Esophagus squamous epithelium (tissue), 5 donors: ENCODE measurements at regions not wholly inside any gene's neighbourhood (a gene's known extent, or its start where the extent isn't known, plus 50 kb on each side); places are given as distances from the start of the nearest gene placed in this dataset.

Experiments
- DNase-seq: peaks from one replicate; lab custom pipeline; 2025; lab: John Stamatoyannopoulos, UW
- H3K27ac ChIP-seq, 4 donors: fragments of 200-600 bp; sonication (generic); one replicate each; pipeline ENCODE4 v1.5.1; 2016 to 2019; ENCODE audit warnings: mild to moderate bottlenecking in 1 of 4
- H3K27me3 ChIP-seq, 4 donors: fragments of 200-600 bp; sonication (generic); 1 replicate in 3 of 4; 2 replicates in 1 of 4; pipeline versions ENCODE4 v1.5.1 to v1.6.0; 2017 to 2021; ENCODE audit warnings: antibody characterized with exemption in 1 of 4
- H3K36me3 ChIP-seq, 3 donors: fragments of 200-600 bp; sonication (generic); one replicate each; pipeline ENCODE4 v1.5.1; 2016 to 2019
- H3K4me1 ChIP-seq, 3 donors: fragments of 200-600 bp; sonication (generic); one replicate each; pipeline ENCODE4 v1.5.1; 2017 to 2019
- H3K4me3 ChIP-seq, 4 donors: fragments of 200-600 bp; sonication (generic); 1 replicate in 3 of 4; 2 replicates in 1 of 4; pipeline ENCODE4 v1.5.1; 2016 to 2019; ENCODE audit warnings: mild to moderate bottlenecking in 2 of 4, moderate library complexity in 1 of 4
- H3K9me3 ChIP-seq, 3 donors: fragments of 200-600 bp; sonication (generic); one replicate each; pipeline ENCODE4 v1.5.1; 2016 to 2019
- CTCF ChIP-seq, 6 experiments: fragments of 450-650 bp in 4 of 6; fragments of 200-600 bp in 2 of 6; sonication (generic) in 2 of 6; IDR thresholded peaks; one replicate each; pipeline ENCODE4 v1.5.1; 2016 to 2019; ENCODE audit warnings: antibody characterized with exemption in 6 of 6, mild to moderate bottlenecking in 4 of 6, moderate library complexity in 4 of 6
- POLR2A ChIP-seq, 4 donors: fragments of 450-650 bp; IDR thresholded peaks; one replicate each; pipeline ENCODE4 v1.6.1; 2017; ENCODE audit warnings: antibody characterized with exemption in 4 of 4, mild to moderate bottlenecking in 4 of 4, moderate library complexity in 3 of 4
- WGBS, 2 donors: methylation state at CpG; one replicate each; pipeline ENCODE4 v1.1.5; 2018; 5-methylcytosine and 5-hydroxymethylcytosine counted together
- intact Hi-C: fragments of 100-400 bp; cut with DNase I; formaldehyde crosslinking; loops from one replicate; pipeline ENCODE4 v1.15.0; 2022
- donor health status: DM: yes; HTN: yes; CAD: no.

DNA sequence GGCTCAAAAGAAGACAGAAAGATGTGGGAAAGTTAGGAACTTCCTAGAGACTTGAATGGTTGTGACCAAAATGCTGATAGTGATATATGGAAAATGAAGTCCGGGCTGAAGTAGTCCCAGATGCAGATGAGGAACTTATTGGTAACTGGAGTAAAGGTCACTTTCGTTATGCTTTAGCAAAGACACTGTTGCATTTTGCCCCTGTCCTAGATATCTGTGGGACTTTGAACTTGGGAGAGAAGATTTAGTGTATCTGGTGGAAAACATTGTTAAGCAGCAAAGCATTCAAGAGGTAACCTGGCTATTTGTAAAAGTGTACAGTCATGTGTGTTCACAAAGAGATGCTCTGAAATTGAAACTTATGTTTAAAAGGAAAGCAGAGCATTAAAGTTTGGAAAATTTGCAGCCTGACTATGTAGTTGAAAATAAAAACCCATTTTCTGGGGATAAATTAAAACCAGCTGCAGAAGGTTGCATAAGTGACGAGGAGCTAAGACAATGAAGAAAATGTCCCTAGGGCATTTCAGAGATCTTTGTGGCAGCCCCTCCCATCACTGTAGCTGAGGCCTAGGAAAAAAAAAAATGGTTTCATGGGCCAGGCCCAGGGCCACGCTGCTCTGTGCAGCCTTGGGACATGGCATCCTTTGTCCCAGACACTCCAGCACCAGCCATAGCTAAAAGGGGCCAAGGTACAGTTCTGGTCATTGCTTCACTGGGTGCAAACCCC is 1692.2 kb downstream of the HACE1 start:
- Histone ChIP-seq H3K36me3 (no peaks in the 10 kb centered on the region), H3K27ac (no peak overlapping the region), H3K4me1 (no peaks in the 10 kb centered on the region), H3K4me3 (no peak overlapping the region), H3K27me3 (no peaks in the 10 kb centered on the region), H3K9me3 (no peaks in the 10 kb centered on the region)
- 64 to 70% methylated on average over 4 of the region's 4 CpGs for WGBS, 2 donors
- TF ChIP-seq POLR2A (IDR thresholded peaks at IDR 0.05) = no peak
- no peak for TF ChIP-seq CTCF (IDR thresholded peaks at IDR 0.05)
- intact Hi-C loops = no loop called here
- DNase-seq = no peak

GRCh38 chr6:103154779-103155572 is 1704.7 kb downstream of the HACE1 start:
- TF ChIP-seq CTCF (IDR thresholded peaks at IDR 0.05) = no peak
- no peak for TF ChIP-seq POLR2A (IDR thresholded peaks at IDR 0.05)
- WGBS, 2 donors = 25 to 27% methylated on average over 4 of the region's 4 CpGs
- Histone ChIP-seq H3K27me3 (no peaks in the 10 kb centered on the region), H3K36me3 (no peaks in the 10 kb centered on the region), H3K4me1 (no peaks in the 10 kb centered on the region), H3K9me3 (no peaks in the 10 kb centered on the region), H3K27ac (no peak overlapping the region), H3K4me3 (no peak overlapping the region)
- intact Hi-C loops = no loop called here
- DNase-seq = no peak

GRCh38 chr6:103153016-103153415 is 1706.7 kb downstream of the HACE1 start:
- H3K36me3 ChIP-seq = no peaks in the 10 kb centered on the region
- no peak for TF ChIP-seq CTCF (IDR thresholded peaks at IDR 0.05)
- TF ChIP-seq POLR2A (IDR thresholded peaks at IDR 0.05) = no peak
- WGBS, 2 donors = 64 to 67% methylated on average over 3 of the region's 3 CpGs

DNA sequence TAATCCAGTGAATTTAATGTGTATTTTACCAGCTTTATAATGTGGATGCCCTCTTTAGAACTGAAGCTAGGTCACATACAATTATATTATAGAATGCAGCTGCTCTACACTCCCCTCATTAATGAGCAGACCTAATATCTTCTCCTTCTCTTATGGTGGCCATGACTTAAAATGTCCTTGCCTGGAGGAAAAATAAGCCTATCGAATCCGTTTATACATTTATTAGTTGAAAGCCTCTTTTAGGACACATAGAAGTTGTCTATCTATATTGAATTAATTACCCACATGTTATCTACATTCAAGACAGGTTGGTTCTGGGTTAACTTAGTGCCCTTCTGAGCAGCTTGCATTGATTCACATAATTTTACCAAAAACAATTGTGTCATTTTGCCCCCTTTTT is 1716.8 kb downstream of the HACE1 start:
- Histone ChIP-seq H3K4me1 (no peaks in the 10 kb centered on the region), H3K36me3 (no peaks in the 10 kb centered on the region), H3K4me3 (no peak overlapping the region), H3K9me3 (no peaks in the 10 kb centered on the region), H3K27ac (no peak overlapping the region), H3K27me3 (no peaks in the 10 kb centered on the region)
- TF ChIP-seq POLR2A (IDR thresholded peaks at IDR 0.05) (no peak), CTCF (IDR thresholded peaks at IDR 0.05) (no peak)
- intact Hi-C loops = no loop called here
- 87 to 88% methylated on average over 2 of the region's 2 CpGs for WGBS, 2 donors
- DNase-seq = no peak

More at GRCh38 chr6:103153016-103153415, 1706.7 kb downstream of the HACE1 start:
- Histone ChIP-seq H3K27me3 (no peaks in the 10 kb centered on the region), H3K4me1 (no peaks in the 10 kb centered on the region), H3K27ac (no peak overlapping the region), H3K4me3 (no peak overlapping the region), H3K9me3 (no peaks in the 10 kb centered on the region)
- DNase-seq = no peak
- intact Hi-C loops = no loop called here
